ENCODE measurements at regions not wholly inside any gene's neighbourhood (a gene's known extent, or its start where the extent isn't known, plus 50 kb on each side); places are given as distances from the start of the nearest gene placed in this dataset.

- no peak for TF ChIP-seq CTCF (IDR thresholded peaks at IDR 0.05)
- no peak for TF ChIP-seq EP300 (IDR thresholded peaks at IDR 0.05)
- TF ChIP-seq POLR2A (IDR thresholded peaks at IDR 0.05): no peak
- H3K27me3 ChIP-seq: no peaks in the 10 kb centered on the region
- DNase-seq (ENCODE audit: low spot score in 2 of 2): no peak
- H3K9me3 ChIP-seq: no peaks in the 10 kb centered on the region
- H3K4me3 ChIP-seq: no peak overlapping the region
- no peaks in the 10 kb centered on the region for H3K36me3 ChIP-seq
- 90 to 93% methylated on average over 1 of the region's 1 CpG for WGBS, 2 donors
- H3K4me1 ChIP-seq: peaks cover 0 to 2% (median 0%) of the 10 kb centered on the region in 4 donors
- no peak overlapping the region for H3K27ac ChIP-seq
These were observed 63.1 kb upstream of the TMEM178A start for GRCh38 chr2:39602616-39603015.

- H3K27me3 ChIP-seq: no peaks in the 10 kb centered on the region
- TF ChIP-seq POLR2A (IDR thresholded peaks at IDR 0.05): no peak
- TF ChIP-seq EP300 (IDR thresholded peaks at IDR 0.05): no peak
- no peak for TF ChIP-seq CTCF (IDR thresholded peaks at IDR 0.05)
- H3K27ac ChIP-seq: no peak overlapping the region
- no peaks in the 10 kb centered on the region for H3K9me3 ChIP-seq
- 19 to 29% methylated on average over 2 of the region's 2 CpGs for WGBS, 2 donors
- H3K4me3 ChIP-seq: no peak overlapping the region
- peaks cover 0 to 10% (median 0%) of the 10 kb centered on the region in 4 donors for H3K4me1 ChIP-seq
- no peak for DNase-seq (ENCODE audit: low spot score in 2 of 2)
- no peaks in the 10 kb centered on the region for H3K36me3 ChIP-seq
These were observed 62.3 kb upstream of the TMEM178A start for GRCh38 chr2:39603436-39603835.

- no peak for TF ChIP-seq EP300 (IDR thresholded peaks at IDR 0.05)
- TF ChIP-seq CTCF (IDR thresholded peaks at IDR 0.05): no peak
- TF ChIP-seq POLR2A (IDR thresholded peaks at IDR 0.05): no peak
- Histone ChIP-seq H3K27ac (no peak overlapping the region), H3K9me3 (no peaks in the 10 kb centered on the region), H3K4me3 (no peak overlapping the region), H3K36me3 (no peaks in the 10 kb centered on the region), H3K4me1 (peaks cover 0 to 18% (median 0%) of the 10 kb centered on the region in 4 donors), H3K27me3 (no peaks in the 10 kb centered on the region)
- no peak for DNase-seq (ENCODE audit: low spot score in 2 of 2)
- WGBS, 2 donors: 78 to 80% methylated on average over 4 of the region's 4 CpGs
These were observed 60.9 kb upstream of the TMEM178A start for GRCh38 chr2:39604866-39605265.

GRCh38 chr2:39606585-39606984, 59.1 kb upstream of the TMEM178A start:
- Histone ChIP-seq H3K9me3 (no peaks in the 10 kb centered on the region), H3K27me3 (no peaks in the 10 kb centered on the region), H3K36me3 (no peaks in the 10 kb centered on the region), H3K4me3 (no peak overlapping the region), H3K4me1 (peaks cover 0 to 18% (median 0%) of the 10 kb centered on the region in 4 donors), H3K27ac (no peak overlapping the region)
- DNase-seq (ENCODE audit: low spot score in 2 of 2): no peak
- no peak for TF ChIP-seq POLR2A (IDR thresholded peaks at IDR 0.05)
- TF ChIP-seq EP300 (IDR thresholded peaks at IDR 0.05): no peak
- TF ChIP-seq CTCF (IDR thresholded peaks at IDR 0.05): no peak
- 69 to 82% methylated on average over 4 of the region's 4 CpGs for WGBS, 2 donors

GRCh38 chr2:39607538-39608262, 58.0 kb upstream of the TMEM178A start:
- DNase-seq (ENCODE audit: low spot score in 2 of 2): no peak
- Histone ChIP-seq H3K9me3 (no peaks in the 10 kb centered on the region), H3K36me3 (no peaks in the 10 kb centered on the region), H3K4me3 (no peak overlapping the region), H3K4me1 (peaks cover 0 to 18% (median 0%) of the 10 kb centered on the region in 4 donors), H3K27ac (no peak overlapping the region), H3K27me3 (no peaks in the 10 kb centered on the region)
- TF ChIP-seq POLR2A (IDR thresholded peaks at IDR 0.05) (no peak), EP300 (IDR thresholded peaks at IDR 0.05) (no peak), CTCF (IDR thresholded peaks at IDR 0.05) (no peak)
- 70 to 75% methylated on average over 4 of the region's 4 CpGs for WGBS, 2 donors
